ENCODE measurements at regions not wholly inside any gene's neighbourhood (a gene's known extent, or its start where the extent isn't known, plus 50 kb on each side); places are given as distances from the start of the nearest gene placed in this dataset.

DNA sequence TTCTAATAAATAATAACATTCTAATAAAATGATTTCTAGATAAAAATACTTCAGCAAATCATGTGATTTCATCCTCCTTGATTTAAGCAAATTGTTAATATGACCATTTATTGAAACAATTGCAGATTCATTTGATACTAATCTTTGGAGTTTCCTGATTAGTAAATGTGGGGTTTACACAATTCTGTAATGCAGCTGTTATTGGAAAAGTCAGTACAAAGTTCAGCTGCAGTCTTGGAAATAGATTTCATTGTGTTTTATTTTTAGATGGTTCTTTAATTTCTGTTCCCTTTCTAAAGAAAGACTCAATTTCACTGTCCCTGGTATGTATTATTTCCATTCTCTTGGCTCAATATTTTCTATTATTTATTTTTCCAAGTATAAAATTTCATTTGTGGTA lies 342.0 kb downstream of the TBC1D32 start:
- TF ChIP-seq, protein P1, sequence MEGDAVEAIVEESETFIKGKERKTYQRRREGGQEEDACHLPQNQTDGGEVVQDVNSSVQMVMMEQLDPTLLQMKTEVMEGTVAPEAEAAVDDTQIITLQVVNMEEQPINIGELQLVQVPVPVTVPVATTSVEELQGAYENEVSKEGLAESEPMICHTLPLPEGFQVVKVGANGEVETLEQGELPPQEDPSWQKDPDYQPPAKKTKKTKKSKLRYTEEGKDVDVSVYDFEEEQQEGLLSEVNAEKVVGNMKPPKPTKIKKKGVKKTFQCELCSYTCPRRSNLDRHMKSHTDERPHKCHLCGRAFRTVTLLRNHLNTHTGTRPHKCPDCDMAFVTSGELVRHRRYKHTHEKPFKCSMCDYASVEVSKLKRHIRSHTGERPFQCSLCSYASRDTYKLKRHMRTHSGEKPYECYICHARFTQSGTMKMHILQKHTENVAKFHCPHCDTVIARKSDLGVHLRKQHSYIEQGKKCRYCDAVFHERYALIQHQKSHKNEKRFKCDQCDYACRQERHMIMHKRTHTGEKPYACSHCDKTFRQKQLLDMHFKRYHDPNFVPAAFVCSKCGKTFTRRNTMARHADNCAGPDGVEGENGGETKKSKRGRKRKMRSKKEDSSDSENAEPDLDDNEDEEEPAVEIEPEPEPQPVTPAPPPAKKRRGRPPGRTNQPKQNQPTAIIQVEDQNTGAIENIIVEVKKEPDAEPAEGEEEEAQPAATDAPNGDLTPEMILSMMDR (IDR thresholded peaks at IDR 0.05) = no peak
- H3K4me3 ChIP-seq = no peak overlapping the region

GRCh38 chr6:120990866-120991265 lies 343.4 kb downstream of the TBC1D32 start:
- TF ChIP-seq, protein P1 (IDR thresholded peaks at IDR 0.05) = no peak
- no peak overlapping the region for H3K4me3 ChIP-seq
- DNase-seq (ENCODE audit: low spot score) = no peak
- no peak overlapping the region for H3K27ac ChIP-seq

More for the DNA sequence above, 342.0 kb downstream of the TBC1D32 start:
- H3K27ac ChIP-seq = no peak overlapping the region
- DNase-seq (ENCODE audit: low spot score) = no peak

DNA sequence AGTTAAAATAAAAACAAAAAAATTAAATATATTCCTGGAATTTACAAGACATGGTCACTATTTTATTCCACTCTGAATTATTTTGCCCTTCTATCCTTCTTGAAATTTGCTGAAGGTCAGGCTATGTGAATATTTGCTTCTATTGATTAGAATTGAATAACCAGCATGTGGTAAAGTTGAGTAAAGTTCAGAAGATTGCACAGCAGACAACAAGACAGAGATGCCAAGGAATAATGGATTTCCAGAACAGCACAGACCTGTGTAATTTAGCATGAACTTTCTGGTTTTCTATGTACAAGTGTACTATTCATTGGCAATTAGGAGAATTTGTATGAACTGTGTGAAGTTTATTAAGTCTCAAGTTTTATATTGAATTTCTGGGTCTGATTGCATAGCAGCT lies 352.4 kb downstream of the TBC1D32 start:
- H3K4me3 ChIP-seq = no peak overlapping the region
- no peak overlapping the region for H3K27ac ChIP-seq
- DNase-seq (ENCODE audit: low spot score) = no peak
- TF ChIP-seq, protein P1 (IDR thresholded peaks at IDR 0.05) = no peak

DNA sequence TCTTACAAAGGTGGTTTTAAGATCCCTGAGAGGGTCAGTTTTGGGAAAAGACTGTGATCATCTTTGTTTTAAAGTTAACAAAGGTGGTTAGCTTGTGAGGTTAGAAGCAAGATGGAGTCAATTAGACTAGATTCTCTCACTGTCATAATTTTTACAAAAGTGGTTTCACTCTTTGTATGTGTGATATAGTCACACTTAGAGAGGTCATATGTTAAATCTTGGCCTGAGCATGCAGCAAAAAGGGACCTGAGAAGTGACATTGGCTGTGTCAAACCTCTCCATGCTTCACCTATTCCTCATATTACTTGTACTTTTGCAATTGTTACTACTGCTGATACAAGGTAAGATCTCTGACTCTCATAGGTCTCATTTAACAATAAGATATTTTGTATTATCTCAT lies 368.0 kb downstream of the TBC1D32 start:
- TF ChIP-seq, protein P1 (IDR thresholded peaks at IDR 0.05) = no peak
- no peak for DNase-seq (ENCODE audit: low spot score)

DNA sequence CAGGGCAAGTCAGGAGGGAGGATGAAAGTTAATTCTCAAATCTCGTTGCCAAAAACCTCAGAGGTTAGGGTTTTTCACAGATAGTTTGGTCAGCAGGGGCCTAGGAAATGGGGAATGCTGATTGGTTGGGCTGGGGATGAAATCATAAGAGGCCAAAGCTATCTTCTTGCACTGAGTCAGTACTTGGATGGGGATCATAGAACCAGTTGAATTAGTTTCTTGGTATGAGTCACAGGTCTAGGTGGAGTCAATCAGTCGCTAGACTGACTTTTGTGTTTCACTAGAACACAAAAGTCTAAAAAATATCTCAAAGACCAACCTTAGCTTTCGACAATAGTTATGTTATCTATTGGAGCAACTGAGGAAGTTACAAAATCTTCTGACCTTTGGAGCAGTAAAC lies 368.5 kb downstream of the TBC1D32 start:
- DNase-seq (ENCODE audit: low spot score) = no peak
- TF ChIP-seq, protein P1 (IDR thresholded peaks at IDR 0.05) = no peak

More for the DNA sequence above, 368.0 kb downstream of the TBC1D32 start:
- H3K4me3 ChIP-seq = no peak overlapping the region
- H3K27ac ChIP-seq = no peak overlapping the region

DNA sequence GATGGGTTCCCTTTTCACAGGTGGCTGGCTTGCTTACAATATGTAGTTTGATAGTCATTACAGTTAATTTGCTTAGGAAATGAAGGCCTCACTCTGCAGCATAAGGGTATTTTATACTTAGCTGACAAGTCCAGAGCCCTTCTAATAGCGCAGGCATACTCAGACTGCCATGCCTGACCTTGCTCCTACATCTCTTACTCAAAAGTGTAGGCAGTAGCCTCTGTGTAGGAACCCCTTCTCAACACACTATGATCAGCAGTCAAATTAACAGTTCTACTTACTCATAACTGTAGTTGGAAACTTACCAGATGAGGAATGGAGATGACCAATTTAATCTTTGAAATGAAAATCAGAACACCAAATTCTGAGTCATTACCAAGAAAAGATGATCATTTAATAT lies 373.5 kb downstream of the TBC1D32 start:
- TF ChIP-seq, protein P1 (IDR thresholded peaks at IDR 0.05) = no peak
- no peak for DNase-seq (ENCODE audit: low spot score)
- Histone ChIP-seq H3K4me3 (no peak overlapping the region), H3K27ac (no peak overlapping the region)

More for the DNA sequence above, 368.5 kb downstream of the TBC1D32 start:
- Histone ChIP-seq H3K4me3 (no peak overlapping the region), H3K27ac (no peak overlapping the region)

- TF ChIP-seq, protein P1 (IDR thresholded peaks at IDR 0.05) = no peak
- H3K27ac ChIP-seq = no peak overlapping the region
- no peak overlapping the region for H3K4me3 ChIP-seq
- no peak for DNase-seq (ENCODE audit: low spot score)
Observed at GRCh38 chr6:120954111-120954510, 380.2 kb downstream of the TBC1D32 start.
